H9 (cell line): ENCODE measurements at regions not wholly inside any gene's neighbourhood (a gene's known extent, or its start where the extent isn't known, plus 50 kb on each side); places are given as distances from the start of the nearest gene placed in this dataset.

Experiments used
- DNase-seq: peaks from one replicate; pipeline ENCODE4 v3.0.0-alpha.2; 2017
- H2AFZ ChIP-seq: one replicate; pipeline ENCODE4 v1.6.1; 2013; ENCODE audit warnings: mild to moderate bottlenecking, low read length, control low read depth, moderate library complexity
- H2AK5ac ChIP-seq: 2 replicates; pipeline ENCODE4 v1.6.1; 2013; ENCODE audit warnings: low read length, control low read depth, mixed read lengths; ENCODE audit not compliant: insufficient read length
- H2BK120ac ChIP-seq: one replicate; pipeline ENCODE4 v1.6.1; 2013; ENCODE audit warnings: low read depth, mild to moderate bottlenecking, low read length, control low read depth, inconsistent platforms; ENCODE audit not compliant: poor library complexity, severe bottlenecking
- H2BK12ac ChIP-seq: 2 replicates; pipeline ENCODE4 v1.6.1; 2013; ENCODE audit warnings: low read length, control low read depth, mixed read lengths, low read depth; ENCODE audit not compliant: insufficient read length
- H2BK15ac ChIP-seq: 2 replicates; pipeline ENCODE4 v1.6.1; 2013; ENCODE audit warnings: low read depth, low read length, control low read depth
- H2BK20ac ChIP-seq: one replicate; pipeline ENCODE4 v1.6.1; 2013; ENCODE audit warnings: low read depth, mild to moderate bottlenecking, low read length, control low read depth, inconsistent platforms; ENCODE audit not compliant: poor library complexity, severe bottlenecking
- H2BK5ac ChIP-seq: 2 replicates; pipeline ENCODE4 v1.6.1; 2013; ENCODE audit warnings: low read length, control low read depth, mixed read lengths; ENCODE audit not compliant: insufficient read length
- H3K14ac ChIP-seq: 2 replicates; pipeline ENCODE4 v1.6.1; 2013; ENCODE audit warnings: low read length, control low read depth; ENCODE audit not compliant: insufficient read depth
- H3K18ac ChIP-seq: 2 replicates; pipeline ENCODE4 v1.6.1; 2013; ENCODE audit warnings: low read depth, mild to moderate bottlenecking, mixed read lengths, low read length, control low read depth; ENCODE audit not compliant: insufficient read length
- H3K23ac ChIP-seq: 2 replicates; pipeline ENCODE4 v1.6.1; 2013; ENCODE audit warnings: low read length, control low read depth, mixed read lengths, low read depth; ENCODE audit not compliant: insufficient read length
- H3K23me2 ChIP-seq: 2 replicates; pipeline ENCODE4 v1.6.1; 2013; ENCODE audit warnings: low read depth, mild to moderate bottlenecking, mixed read lengths, low read length, control low read depth; ENCODE audit not compliant: insufficient read length, poor library complexity, severe bottlenecking
- H3K27ac ChIP-seq: 2 replicates; pipeline ENCODE4 v1.5.1; 2013; ENCODE audit warnings: low read length, control low read depth, mixed read lengths, low read depth; ENCODE audit not compliant: insufficient read length
- H3K27me3 ChIP-seq: 2 replicates; pipeline ENCODE4 v1.6.1; 2013; ENCODE audit warnings: low read length, control low read depth, inconsistent platforms; ENCODE audit not compliant: insufficient read depth
- H3K4ac ChIP-seq: 2 replicates; pipeline ENCODE4 v1.6.1; 2013; ENCODE audit warnings: low read depth, mild to moderate bottlenecking, control low read depth, inconsistent platforms, low read length, moderate library complexity
- H3K4me1 ChIP-seq: 2 replicates; pipeline ENCODE4 v1.6.1; 2013; ENCODE audit warnings: low read length, control low read depth, inconsistent platforms; ENCODE audit not compliant: insufficient read depth
- H3K4me2 ChIP-seq: 2 replicates; pipeline ENCODE4 v1.6.1; 2013; ENCODE audit warnings: low read length, control low read depth, mixed read lengths; ENCODE audit not compliant: insufficient read length, insufficient read depth
- H3K56ac ChIP-seq: 2 replicates; pipeline ENCODE4 v1.6.1; 2013; ENCODE audit warnings: low read depth, mild to moderate bottlenecking, mixed read lengths, low read length, control low read depth; ENCODE audit not compliant: insufficient read length
- H3K79me1 ChIP-seq: 2 replicates; pipeline ENCODE4 v1.6.1; 2013; ENCODE audit warnings: low read depth, mild to moderate bottlenecking, moderate library complexity, low read length, control low read depth, inconsistent platforms; ENCODE audit not compliant: insufficient read depth, poor library complexity, severe bottlenecking
- H3K79me2 ChIP-seq: 2 replicates; pipeline ENCODE4 v1.6.1; 2013; ENCODE audit warnings: low read length, control low read depth, inconsistent platforms; ENCODE audit not compliant: insufficient read depth
- H3K9ac ChIP-seq: 2 replicates; pipeline ENCODE4 v1.6.1; 2013; ENCODE audit warnings: low read length, control low read depth, mixed read lengths; ENCODE audit not compliant: insufficient read length; ENCODE audit errors: extremely low read depth
- H3K9me3 ChIP-seq: one replicate; pipeline ENCODE4 v1.6.1; 2013; ENCODE audit warnings: low read depth, low read length, inconsistent platforms; ENCODE audit not compliant: control insufficient read depth
- H3T11ph ChIP-seq: one replicate; pipeline ENCODE4 v1.6.1; 2013; ENCODE audit warnings: mild to moderate bottlenecking, low read length, control low read depth, inconsistent platforms
- H4K20me1 ChIP-seq: one replicate; pipeline ENCODE4 v1.6.1; 2013; ENCODE audit not compliant: control insufficient read depth, insufficient read length, insufficient read depth
- H4K5ac ChIP-seq: 2 replicates; pipeline ENCODE4 v1.6.1; 2013; ENCODE audit warnings: low read depth, mild to moderate bottlenecking, mixed read lengths, low read length, control low read depth; ENCODE audit not compliant: insufficient read length
- H4K8ac ChIP-seq: replicated peaks from 2 replicates; pipeline ENCODE4 v1.6.1; 2013; ENCODE audit warnings: low read length, control low read depth, mixed read lengths, low read depth; ENCODE audit not compliant: insufficient read length
- H4K91ac ChIP-seq: 2 replicates; pipeline ENCODE4 v1.6.1; 2013; ENCODE audit warnings: low read depth, mild to moderate bottlenecking, moderate library complexity, mixed read lengths, low read length, control low read depth; ENCODE audit not compliant: insufficient read length
- H3K27ac Mint-ChIP-seq, 3 experiments: 2 replicates in 2 of 3; 3 replicates in 1 of 3; pipeline ENCODE4 v1.8.0; 2020 to 2021; ENCODE audit warnings: mixed read lengths in 3 of 3, mild to moderate bottlenecking in 1 of 3, moderate library complexity in 1 of 3
- H3K27me3 Mint-ChIP-seq: 2 replicates; pipeline ENCODE4 v1.8.0; 2021; ENCODE audit warnings: low read depth, mild to moderate bottlenecking, moderate library complexity, mixed read lengths
- H3K36me3 Mint-ChIP-seq, 3 experiments: 2 replicates in 2 of 3; 3 replicates in 1 of 3; pipeline ENCODE4 v1.8.0; 2020 to 2021; ENCODE audit warnings: low read depth in 3 of 3, mixed read lengths in 3 of 3; ENCODE audit not compliant: insufficient read depth in 1 of 3
- H3K4me1 Mint-ChIP-seq, 2 experiments: 2 replicates each; pipeline ENCODE4 v1.8.0; 2020; ENCODE audit warnings: mixed read lengths in 2 of 2
- H3K4me3 Mint-ChIP-seq, 2 experiments: 2 replicates in 1 of 2; 3 replicates in 1 of 2; pipeline ENCODE4 v1.8.0; 2020 to 2021; ENCODE audit warnings: mild to moderate bottlenecking in 2 of 2, mixed read lengths in 2 of 2, moderate library complexity in 1 of 2
- H3K9me3 Mint-ChIP-seq, 2 experiments: 2 replicates in 1 of 2; 3 replicates in 1 of 2; pipeline ENCODE4 v1.8.0; 2020; ENCODE audit warnings: mild to moderate bottlenecking in 2 of 2, mixed read lengths in 2 of 2, moderate library complexity in 1 of 2
- WGBS: extraction: QIAGEN DNeasy Blood & Tissue Kit; methylation state at CpG from one replicate; pipeline ENCODE4 v1.1.7; 2013; ENCODE audit warnings: missing lambda C conversion rate, low lambda C conversion rate, mixed read lengths; ENCODE audit not compliant: insufficient read length; ENCODE audit errors: extremely low coverage; 5-methylcytosine and 5-hydroxymethylcytosine counted together
- TF ChIP-seq, protein P1 (sequence below): fragments of 200-600 bp; sonication (generic); conservative IDR thresholded peaks from 3 replicates; pipeline ENCODE4 v1.8.0; 2021; ENCODE audit warnings: antibody characterized with exemption, mild to moderate bottlenecking

GRCh38 chr3:177832880-177833279 is 635.6 kb upstream of the TBL1XR1 start:
- Mint-ChIP-seq H3K4me3 (no peak overlapping the region), H3K4me1 (peaks cover 3 to 7% of the 10 kb centered on the region in 2 experiments; a peak in 3 of 4 replicates)
- TF ChIP-seq, protein P1, sequence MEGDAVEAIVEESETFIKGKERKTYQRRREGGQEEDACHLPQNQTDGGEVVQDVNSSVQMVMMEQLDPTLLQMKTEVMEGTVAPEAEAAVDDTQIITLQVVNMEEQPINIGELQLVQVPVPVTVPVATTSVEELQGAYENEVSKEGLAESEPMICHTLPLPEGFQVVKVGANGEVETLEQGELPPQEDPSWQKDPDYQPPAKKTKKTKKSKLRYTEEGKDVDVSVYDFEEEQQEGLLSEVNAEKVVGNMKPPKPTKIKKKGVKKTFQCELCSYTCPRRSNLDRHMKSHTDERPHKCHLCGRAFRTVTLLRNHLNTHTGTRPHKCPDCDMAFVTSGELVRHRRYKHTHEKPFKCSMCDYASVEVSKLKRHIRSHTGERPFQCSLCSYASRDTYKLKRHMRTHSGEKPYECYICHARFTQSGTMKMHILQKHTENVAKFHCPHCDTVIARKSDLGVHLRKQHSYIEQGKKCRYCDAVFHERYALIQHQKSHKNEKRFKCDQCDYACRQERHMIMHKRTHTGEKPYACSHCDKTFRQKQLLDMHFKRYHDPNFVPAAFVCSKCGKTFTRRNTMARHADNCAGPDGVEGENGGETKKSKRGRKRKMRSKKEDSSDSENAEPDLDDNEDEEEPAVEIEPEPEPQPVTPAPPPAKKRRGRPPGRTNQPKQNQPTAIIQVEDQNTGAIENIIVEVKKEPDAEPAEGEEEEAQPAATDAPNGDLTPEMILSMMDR, result no peak

More at GRCh38 chr3:177832880-177833279, 635.6 kb upstream of the TBL1XR1 start:
- H3K18ac ChIP-seq, result no peak overlapping the region
- H3K23me2 ChIP-seq, result no peaks in the 10 kb centered on the region
- no peaks in the 10 kb centered on the region for H3K79me1 ChIP-seq
- H3K9me3 ChIP-seq, result no peaks in the 10 kb centered on the region
- H3K27ac Mint-ChIP-seq, result no peak overlapping the region
- no peak overlapping the region for H2AK5ac ChIP-seq
- no peaks in the 10 kb centered on the region for H4K20me1 ChIP-seq
- no peak overlapping the region for H4K8ac ChIP-seq
- H3K36me3 Mint-ChIP-seq, result no peaks in the 10 kb centered on the region
- H3K56ac ChIP-seq, result no peak overlapping the region
- H3K23ac ChIP-seq, result no peak overlapping the region
- H3T11ph ChIP-seq, result no peak overlapping the region
- no peak overlapping the region for H2AFZ ChIP-seq
- H2BK5ac ChIP-seq, result no peak overlapping the region
- H3K14ac ChIP-seq, result no peak overlapping the region
- no peaks in the 10 kb centered on the region for H3K4me1 ChIP-seq
- H3K27me3 Mint-ChIP-seq, result no peaks in the 10 kb centered on the region
- no peak overlapping the region for H4K91ac ChIP-seq
- H2BK12ac ChIP-seq, result no peak overlapping the region
- H3K4ac ChIP-seq, result no peak overlapping the region
- H4K5ac ChIP-seq, result no peak overlapping the region
- no peaks in the 10 kb centered on the region for H3K27me3 ChIP-seq
- no peak overlapping the region for H2BK20ac ChIP-seq
- H2BK120ac ChIP-seq, result no peak overlapping the region
- no peak for DNase-seq
- no CpG with 5 or more reads among the region's 2 CpGs for WGBS
- no peak overlapping the region for H3K9ac ChIP-seq
- no peaks in the 10 kb centered on the region for H3K9me3 Mint-ChIP-seq
- no peak overlapping the region for H3K27ac ChIP-seq
- no peak overlapping the region for H3K4me2 ChIP-seq
- no peaks in the 10 kb centered on the region for H3K79me2 ChIP-seq
- no peak overlapping the region for H2BK15ac ChIP-seq
